HG03460 (cell line): ENCODE measurements at regions not wholly inside any gene's neighbourhood (a gene's known extent, or its start where the extent isn't known, plus 50 kb on each side); places are given as distances from the start of the nearest gene placed in this dataset.

Experiments used
- ATAC-seq: cut with Tn5 transposase; IDR thresholded peaks from one replicate; pipeline ENCODE4 v1.9.1; 2021; ENCODE audit not compliant: unreplicated experiment

GRCh38 chr3:189455009-189455408 lies 176.2 kb upstream of the TP63 start:
- ATAC-seq = no peak

DNA sequence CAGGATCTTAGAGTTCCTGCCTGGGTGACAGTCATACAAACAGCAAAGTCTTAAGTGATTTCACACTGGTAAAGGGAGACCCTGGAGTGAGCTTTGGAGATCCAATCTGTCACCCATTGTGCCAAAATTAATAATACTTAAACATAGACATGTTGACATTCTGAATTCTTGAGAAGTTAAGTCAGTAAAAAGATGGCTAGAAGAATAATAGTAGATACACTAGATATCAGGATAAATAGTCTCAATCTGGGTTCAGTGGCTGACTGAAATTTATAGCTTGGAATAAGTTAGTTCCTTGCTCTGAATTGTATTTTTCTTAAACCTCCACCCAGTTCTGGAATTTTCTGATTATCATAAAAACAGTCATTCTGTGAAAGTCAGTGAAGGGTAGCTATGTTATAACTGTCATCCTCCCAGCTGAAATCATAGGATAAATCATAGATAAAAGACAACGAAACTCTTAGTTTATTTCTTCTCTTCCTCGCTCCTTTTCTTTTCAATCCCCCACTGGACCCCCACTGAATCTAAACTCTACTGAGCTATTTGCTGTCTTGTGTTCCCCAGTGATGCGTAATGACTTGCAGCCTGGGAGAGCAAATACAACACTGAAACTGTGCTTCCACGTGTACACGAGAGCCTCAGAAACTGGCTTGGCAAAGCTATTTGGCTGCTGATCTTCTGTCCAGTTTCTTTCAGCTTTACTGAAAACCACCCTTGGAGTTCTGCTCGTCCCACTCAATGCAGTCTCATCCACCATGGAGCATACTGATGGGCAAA lies 175.4 kb upstream of the TP63 start:
- ATAC-seq = no peak

GRCh38 chr3:189457201-189457607 lies 174.0 kb upstream of the TP63 start:
- ATAC-seq = no peak

- ATAC-seq = no peak
These were observed 173.4 kb upstream of the TP63 start for GRCh38 chr3:189457631-189458412.

- ATAC-seq = no peak
These were observed 172.7 kb upstream of the TP63 start for GRCh38 chr3:189458528-189458927.

GRCh38 chr3:189459231-189459630 lies 172.0 kb upstream of the TP63 start:
- no peak for ATAC-seq

- ATAC-seq = no peak
These were observed 170.7 kb upstream of the TP63 start for GRCh38 chr3:189460511-189460910.

DNA sequence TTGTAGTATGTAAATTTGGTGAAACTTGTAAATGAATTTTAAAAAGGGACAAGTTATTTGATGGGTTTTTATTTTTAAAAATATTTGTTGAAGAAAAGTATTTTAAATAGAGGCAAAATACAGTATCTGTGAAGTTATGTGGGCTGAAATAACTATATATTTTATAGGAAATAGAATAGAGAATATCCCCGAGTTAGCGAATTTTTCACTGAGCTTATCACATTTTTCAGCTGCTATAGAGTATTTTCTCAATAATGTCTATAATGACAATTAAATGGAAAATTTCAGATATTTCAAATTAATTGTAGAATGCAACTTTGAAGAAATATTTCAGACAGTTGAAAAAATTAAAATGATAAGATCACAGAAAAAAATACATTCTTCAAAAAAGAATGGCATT lies 166.4 kb upstream of the TP63 start:
- ATAC-seq = no peak

GRCh38 chr3:189466004-189466403 lies 165.2 kb upstream of the TP63 start:
- no peak for ATAC-seq

DNA sequence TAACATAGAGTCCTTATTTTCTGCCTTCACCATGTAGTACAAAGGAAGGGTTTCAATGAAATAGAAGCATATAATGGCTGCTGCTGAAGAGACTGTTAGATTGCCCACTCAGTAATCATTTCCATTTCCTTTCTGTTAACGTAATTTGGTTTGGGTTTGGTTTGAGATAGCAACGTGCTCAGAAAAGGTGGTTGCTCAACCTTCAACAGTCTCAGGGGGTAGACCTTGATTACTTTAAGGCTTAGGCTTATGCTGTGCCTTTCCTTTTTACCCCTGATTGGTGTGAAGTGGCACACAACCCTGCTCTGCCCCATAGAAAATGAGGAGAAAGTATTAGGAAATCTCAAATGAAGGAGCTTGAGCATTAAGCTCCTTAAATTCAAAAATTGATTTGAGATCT lies 163.7 kb upstream of the TP63 start:
- ATAC-seq = no peak

DNA sequence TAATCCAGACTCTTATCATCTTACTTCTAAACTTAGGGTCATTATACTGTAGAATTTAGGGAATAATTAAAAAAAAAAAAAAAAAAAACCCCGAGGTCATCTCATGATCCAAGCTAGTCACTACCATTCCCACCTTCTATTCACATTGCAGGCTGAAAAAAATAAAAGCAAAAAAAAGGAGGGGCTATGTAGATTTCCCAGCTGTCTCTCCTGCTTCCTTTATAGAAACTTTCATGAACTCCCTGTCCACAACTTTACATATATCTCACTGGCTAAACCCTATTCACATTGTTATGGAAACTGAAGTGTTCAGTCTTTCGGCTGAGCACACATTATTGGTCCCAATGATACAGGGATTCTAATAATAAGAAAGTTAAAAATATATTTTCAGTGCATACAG lies 156.2 kb upstream of the TP63 start:
- ATAC-seq = no peak

GRCh38 chr3:189477614-189478013 lies 153.6 kb upstream of the TP63 start:
- no peak for ATAC-seq

- ATAC-seq = no peak
These were observed 144.6 kb upstream of the TP63 start for GRCh38 chr3:189486556-189486955.

DNA sequence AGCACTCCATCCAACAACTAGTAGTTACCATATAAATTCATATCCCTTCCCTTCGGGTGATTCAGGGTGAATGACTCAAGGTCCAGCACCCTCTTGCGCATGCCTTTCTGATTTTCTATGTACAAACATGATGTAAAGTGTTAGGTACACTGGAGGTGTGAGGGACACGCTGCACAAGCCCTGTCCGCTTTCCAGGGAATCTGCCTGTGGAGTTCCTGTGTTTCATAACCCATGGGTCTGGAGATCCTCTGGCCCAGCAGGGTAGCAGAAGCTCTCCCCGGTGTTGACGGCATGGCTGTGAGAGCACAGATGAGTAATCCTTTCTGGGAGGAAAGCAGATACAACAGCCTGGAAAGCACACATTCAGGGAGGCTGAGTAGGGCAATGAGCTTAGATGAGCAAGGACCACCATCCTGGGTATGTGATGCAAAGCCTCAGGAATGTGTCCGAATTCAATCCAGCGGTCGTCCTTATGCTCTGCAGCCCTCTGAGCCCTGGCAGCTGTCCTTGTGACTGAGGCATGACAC lies 142.9 kb upstream of the TP63 start:
- no peak for ATAC-seq

DNA sequence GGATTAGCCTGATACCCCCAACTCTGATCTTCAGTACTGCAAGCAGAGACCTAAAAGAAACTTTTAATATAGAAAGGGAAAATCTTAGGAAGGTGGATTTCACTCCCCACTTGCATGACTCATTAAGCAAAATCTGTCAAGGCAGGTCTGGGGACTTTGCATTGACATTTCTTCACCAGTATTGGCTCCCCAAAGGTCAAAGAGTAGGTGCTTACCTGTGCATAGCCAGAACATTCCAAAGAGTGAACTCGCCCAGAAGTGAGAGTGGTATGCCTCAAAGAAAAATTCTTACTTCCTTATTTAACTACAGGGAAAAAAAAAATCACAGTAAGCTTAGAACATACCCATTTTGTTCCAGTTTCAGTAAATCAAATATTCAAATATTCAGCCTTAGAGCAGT lies 140.9 kb upstream of the TP63 start:
- no peak for ATAC-seq

- no peak for ATAC-seq
These were observed 140.4 kb upstream of the TP63 start for GRCh38 chr3:189490749-189491148.

DNA sequence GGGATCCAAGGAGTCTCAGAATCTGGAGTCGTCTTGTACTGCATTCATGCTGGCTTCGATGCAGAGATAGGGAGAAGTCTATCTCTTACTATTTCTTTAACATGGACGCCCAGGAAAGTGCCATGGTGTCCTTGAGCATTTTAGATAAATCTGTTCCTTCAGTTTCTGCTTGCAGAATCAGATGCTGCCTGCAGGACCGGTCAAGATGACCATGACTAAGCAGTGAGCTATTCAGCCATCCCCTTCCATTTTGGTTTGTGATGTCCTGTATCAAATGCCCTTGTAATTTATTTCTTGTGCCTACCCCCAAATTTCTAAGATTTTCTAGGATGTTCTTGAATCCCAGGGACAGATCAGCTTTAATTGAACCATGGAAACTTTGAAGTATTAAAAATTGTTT lies 139.4 kb upstream of the TP63 start:
- ATAC-seq = no peak

- ATAC-seq = no peak
These were observed 137.9 kb upstream of the TP63 start for GRCh38 chr3:189493271-189493670.

DNA sequence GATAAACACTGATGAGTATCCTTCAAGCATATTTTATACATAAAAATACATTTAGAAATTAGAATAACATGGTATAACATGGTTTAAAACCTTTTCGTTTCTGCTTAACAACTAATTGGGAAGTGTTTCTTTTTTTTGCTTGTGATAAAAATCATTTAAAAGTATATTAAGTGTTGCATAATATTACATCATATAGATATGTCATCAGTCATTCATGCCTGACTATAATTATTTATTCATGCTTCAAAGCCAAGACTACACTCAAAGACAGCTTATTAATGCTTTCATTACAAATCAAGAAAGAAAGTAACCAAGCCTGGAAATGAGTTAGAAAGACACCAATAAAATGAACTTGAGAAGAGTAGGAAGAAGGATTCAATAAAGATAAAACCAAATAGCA lies 136.6 kb upstream of the TP63 start:
- no peak for ATAC-seq

GRCh38 chr3:189496375-189497138 lies 134.6 kb upstream of the TP63 start:
- ATAC-seq = no peak

GRCh38 chr3:189498995-189499704 lies 132.0 kb upstream of the TP63 start:
- no peak for ATAC-seq
